HG02763 (cell line): ENCODE measurements at regions not wholly inside any gene's neighbourhood (a gene's known extent, or its start where the extent isn't known, plus 50 kb on each side); places are given as distances from the start of the nearest gene placed in this dataset.
"Not testable (repeated sequence)": the region's sequence is repeated elsewhere in the genome, so short reads cannot be mapped to it uniquely, and the experiment has no call there.

ENCODE experiments used
- ATAC-seq: cut with Tn5 transposase; IDR thresholded peaks from one replicate; pipeline ENCODE4 v1.9.1; 2021; ENCODE audit warnings: mild to moderate bottlenecking, moderate library complexity; ENCODE audit not compliant: unreplicated experiment

DNA sequence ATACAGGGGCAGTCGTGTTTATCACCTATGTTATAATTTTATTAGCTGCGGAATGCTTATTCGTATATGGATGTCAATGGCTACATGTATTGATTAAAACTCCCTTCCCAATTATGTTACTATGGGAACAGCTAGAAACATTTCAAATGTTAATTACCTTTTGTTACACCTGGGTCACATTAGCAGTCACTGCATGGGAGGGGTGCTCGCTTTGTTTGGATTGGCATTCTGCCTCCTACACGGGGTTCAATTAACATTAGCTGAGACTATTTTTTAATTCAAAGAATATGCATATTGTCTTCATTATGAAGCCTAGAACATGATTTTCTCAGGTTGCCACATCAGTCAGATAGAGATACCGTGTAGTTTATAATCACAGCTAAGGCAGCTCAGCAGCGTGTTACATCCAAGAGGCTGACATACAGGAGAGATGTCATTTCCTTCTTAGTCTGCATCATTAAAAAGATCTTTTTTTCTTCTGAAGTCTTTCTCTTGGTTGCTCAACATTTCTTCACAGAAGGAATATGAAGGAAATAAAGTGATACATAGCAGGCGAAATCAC, 76.2 kb upstream of the RPS6KA2 start:
- no peak for ATAC-seq

DNA sequence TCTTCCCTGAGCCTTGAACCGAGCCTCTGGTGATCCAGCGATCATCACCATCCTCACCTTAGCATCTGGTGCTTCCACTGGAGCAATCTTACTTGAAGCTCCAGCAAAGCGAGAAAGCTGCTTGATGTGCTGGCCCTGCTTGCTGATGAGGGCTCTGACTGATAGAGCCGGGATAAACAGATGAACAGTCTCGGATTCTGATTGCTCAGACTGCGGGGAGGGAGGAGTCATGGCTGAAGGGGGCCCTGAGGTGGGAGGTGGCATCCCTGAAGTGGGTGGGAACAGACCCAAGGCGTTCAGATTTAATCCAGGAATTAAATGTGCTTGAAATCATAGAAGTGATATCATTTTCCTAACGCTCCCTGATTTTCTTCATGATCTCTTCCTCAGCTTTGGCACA, 74.4 kb upstream of the RPS6KA2 start:
- not testable (repeated sequence) for ATAC-seq

GRCh38 chr6:166700871-166701270, 73.8 kb upstream of the RPS6KA2 start:
- not testable (repeated sequence) for ATAC-seq

DNA sequence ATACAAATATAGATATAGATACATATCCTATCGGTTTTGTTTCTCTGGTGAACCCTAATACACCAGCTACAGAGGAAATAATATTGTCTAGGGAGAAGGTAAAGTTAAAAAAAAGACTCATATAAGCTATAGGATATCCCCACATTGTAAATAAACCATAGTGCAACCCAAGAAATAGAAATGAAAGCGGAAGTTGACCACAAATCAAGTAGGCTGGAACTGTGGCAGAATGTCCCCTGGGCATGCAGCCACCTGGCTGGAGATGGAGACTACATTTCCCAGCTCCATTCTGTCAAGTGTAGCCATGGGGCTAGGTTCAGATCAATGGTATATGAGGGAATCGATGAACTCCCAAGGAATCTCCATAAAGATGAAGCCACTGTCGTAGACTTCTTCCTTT, 70.1 kb upstream of the RPS6KA2 start:
- no peak for ATAC-seq

GRCh38 chr6:166693880-166694279, 66.8 kb upstream of the RPS6KA2 start:
- ATAC-seq, result no peak

- ATAC-seq, result no peak
These were observed 65.8 kb upstream of the RPS6KA2 start for GRCh38 chr6:166692723-166693302.

- ATAC-seq, result no peak
These were observed 64.7 kb upstream of the RPS6KA2 start for GRCh38 chr6:166691746-166692145.

DNA sequence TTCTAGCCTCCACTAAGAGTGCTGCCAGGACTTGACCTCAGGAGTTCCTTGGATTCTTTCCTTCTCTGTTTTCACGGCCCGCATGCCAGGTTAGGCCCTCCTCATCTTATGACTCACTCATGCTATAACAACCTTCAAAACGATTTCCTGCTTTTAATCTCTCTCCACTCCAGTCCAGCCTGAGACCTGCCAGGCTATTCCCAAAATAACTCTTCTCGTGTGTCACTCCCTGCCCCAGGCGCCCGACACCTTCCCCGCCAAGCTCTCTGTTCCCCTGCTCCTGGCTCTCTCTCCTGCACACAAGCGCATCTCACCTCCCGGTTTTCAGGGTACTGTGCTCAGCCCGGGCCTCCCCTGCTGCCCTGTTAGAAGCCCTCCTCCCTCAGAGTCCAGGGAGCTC, 64.1 kb upstream of the RPS6KA2 start:
- no peak for ATAC-seq

GRCh38 chr6:166689687-166690086, 62.6 kb upstream of the RPS6KA2 start:
- no peak for ATAC-seq

DNA sequence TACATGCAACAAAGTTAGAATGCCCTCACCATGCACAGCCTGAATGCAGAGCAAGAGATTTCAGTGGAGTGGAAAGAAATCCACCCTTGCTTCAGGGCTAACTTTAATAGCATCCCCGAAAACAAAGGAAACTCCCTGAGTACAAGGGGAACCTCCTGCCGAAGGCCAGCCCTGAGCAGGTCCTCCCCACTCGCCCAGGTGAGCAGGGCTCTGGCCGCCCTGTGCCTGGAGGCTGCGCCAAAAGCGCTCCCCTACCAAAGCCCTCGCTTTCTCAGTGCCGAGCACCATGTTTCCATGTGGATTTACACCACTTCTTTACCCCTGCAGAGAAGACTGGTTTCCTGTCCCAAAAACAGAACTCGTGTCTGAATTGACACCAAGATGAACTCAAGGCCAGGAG, 61.9 kb upstream of the RPS6KA2 start:
- no peak for ATAC-seq

DNA sequence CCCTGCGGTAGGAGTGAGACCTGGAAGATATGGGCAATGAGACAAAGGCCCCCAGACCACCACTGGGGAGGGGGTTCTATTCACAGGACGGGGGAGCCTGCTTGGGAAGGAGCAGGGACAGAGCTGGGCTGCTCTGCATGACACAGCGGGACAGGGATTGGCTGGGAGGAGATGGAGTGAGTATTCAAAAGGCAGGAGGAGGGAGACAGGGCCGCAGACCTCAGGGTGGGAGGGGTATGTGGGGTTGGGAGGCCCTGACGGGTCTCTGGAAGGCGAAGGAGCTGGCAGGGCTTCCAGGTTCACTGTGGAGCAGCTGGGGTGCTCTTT, 60.8 kb upstream of the RPS6KA2 start:
- ATAC-seq, result no peak

DNA sequence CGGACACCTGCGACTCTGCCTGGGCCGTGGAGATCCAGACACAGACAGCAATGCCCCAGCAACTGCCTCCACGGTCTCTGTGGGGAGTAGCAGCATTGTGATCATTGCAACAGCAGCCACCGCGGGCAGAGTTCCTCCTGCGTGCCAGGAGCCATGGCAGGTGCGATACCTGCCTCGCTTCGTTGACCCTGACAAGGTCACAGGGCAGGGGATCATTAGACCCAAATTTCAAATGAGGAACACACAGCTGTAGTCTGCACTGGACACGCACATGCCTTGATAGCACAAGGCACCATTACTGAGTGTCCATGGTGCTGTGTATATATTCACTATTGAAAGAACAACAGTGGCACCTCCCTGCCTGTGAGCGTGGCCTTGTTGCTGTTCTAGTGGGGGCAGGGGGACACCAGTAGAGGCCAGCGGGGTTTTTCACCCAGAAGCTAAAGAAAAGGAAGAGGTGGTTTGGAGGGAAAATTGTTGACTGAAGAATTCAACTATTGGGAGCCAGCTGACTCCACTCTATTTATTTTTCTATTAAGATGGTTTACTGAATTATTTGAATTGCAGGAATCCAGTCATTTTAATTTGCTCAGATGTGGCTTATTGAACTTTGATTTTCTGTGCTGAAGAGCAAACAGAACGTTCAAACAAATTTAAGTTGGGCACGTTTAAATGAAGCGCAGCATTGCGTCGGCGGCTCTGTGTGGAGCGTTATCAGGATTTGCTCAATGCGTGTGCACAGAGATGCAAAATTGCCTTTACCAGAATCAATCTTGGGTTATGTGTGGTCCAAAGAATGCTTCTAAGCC, 60.2 kb upstream of the RPS6KA2 start:
- no peak for ATAC-seq

- no peak for ATAC-seq
These were observed 59.3 kb upstream of the RPS6KA2 start for GRCh38 chr6:166686317-166686716.

GRCh38 chr6:166684866-166685265, 57.8 kb upstream of the RPS6KA2 start:
- ATAC-seq, result no peak

GRCh38 chr6:166684170-166684569, 57.1 kb upstream of the RPS6KA2 start:
- no peak for ATAC-seq

DNA sequence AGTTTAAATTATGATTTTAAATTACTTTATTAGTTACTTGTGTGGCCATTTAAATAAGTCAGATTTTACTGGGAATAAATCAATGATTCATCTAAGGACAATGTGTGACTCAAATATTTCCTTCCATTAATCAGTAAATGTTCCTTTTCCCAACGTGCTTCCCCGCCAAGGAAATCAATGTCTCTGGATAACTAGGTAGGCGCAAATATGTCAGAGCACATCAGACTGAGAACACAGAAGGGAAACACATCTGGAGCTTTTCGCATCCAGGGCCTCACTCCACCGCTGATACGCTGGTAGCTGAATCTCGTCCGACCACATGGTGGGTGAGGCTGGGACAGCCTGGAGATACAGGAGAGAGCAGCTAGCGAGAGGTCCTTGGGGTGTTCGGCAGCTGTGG, 56.4 kb upstream of the RPS6KA2 start:
- ATAC-seq, result no peak

DNA sequence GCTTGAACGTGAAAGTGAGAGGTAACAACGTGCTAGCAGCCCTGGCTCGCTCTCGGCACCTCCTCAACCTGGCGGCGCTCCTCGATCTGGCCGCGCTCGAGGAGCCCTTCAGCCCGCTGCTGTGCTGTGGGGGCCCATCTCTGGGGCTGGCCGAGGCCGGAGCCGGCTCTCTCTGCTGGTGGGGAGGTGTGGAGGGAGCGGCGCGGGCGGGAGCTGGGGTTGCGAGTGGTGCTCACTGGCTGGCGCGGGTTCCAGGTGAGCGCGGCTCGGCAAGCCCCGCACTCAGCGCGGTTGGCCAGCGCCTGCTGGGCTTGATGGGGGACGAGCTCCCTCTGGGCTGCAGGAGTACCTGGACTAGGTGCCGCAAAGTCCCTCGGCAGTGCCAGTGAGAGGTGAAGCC, 52.5 kb upstream of the RPS6KA2 start:
- ATAC-seq, result no peak

GRCh38 chr6:166678426-166678825, 51.4 kb upstream of the RPS6KA2 start:
- ATAC-seq, result no peak

DNA sequence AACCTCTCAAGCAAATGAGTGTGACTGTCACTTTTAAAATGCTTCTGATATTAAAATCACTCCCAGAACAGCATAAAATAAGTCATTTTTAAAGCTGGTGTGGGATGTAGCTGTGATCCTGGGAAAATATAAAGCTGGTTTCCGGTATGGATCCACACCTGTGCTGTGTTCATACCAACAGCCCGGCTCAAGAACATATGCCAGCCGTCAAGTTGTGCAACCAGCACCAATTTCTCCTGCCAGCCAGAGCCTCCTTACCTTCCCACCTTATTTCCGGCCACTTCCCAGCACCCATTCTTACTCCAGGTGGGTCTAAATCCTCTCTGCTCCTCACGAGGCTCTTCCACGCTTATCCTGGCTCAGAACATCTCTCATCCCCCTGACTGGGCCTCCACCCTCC, 50.9 kb upstream of the RPS6KA2 start:
- ATAC-seq, result no peak
